PFSK-1 (cell line): ENCODE measurements at regions not wholly inside any gene's neighbourhood (a gene's known extent, or its start where the extent isn't known, plus 50 kb on each side); places are given as distances from the start of the nearest gene placed in this dataset.

Source experiments
- FOXP2 ChIP-seq: optimal IDR thresholded peaks from 2 replicates; pipeline ENCODE3; 2011; ENCODE audit warnings: borderline replicate concordance, control low read depth, inconsistent platforms; ENCODE audit not compliant: insufficient read depth; ENCODE audit errors: extremely low read length, extremely low read depth
- POLR2AphosphoS5 ChIP-seq: IDR thresholded peaks from 2 replicates; pipeline ENCODE4 v1.6.1; 2012; ENCODE audit warnings: low read depth, mild to moderate bottlenecking, control low read depth, low read length, moderate library complexity
- REST ChIP-seq, 2 experiments: IDR thresholded peaks; 2 replicates each; pipeline versions ENCODE4 v1.6.1 to v1.8.0; 2011 to 2012; ENCODE audit warnings: low read depth in 2 of 2, low read length in 2 of 2, control low read depth in 1 of 2, inconsistent platforms in 1 of 2, mild to moderate bottlenecking in 1 of 2, moderate library complexity in 1 of 2; ENCODE audit not compliant: insufficient read depth in 1 of 2
- SIN3A ChIP-seq: IDR thresholded peaks from 2 replicates; pipeline ENCODE4 v1.6.1; 2012; ENCODE audit warnings: mild to moderate bottlenecking, low read length, moderate library complexity, borderline replicate concordance; ENCODE audit not compliant: insufficient read depth
- TAF1 ChIP-seq: IDR thresholded peaks from 2 replicates; pipeline ENCODE4 v1.6.1; 2012; ENCODE audit warnings: low read length, control low read depth, borderline replicate concordance; ENCODE audit not compliant: insufficient read depth

GRCh38 chr13:78485803-78486202 is 117.5 kb downstream of the POU4F1 start:
- no peak for TF ChIP-seq POLR2AphosphoS5
- no peak for TF ChIP-seq REST (IDR thresholded peaks at IDR 0.05; ENCODE audit: insufficient read depth in 1 of 2, low read depth in 2 of 2, low read length in 2 of 2)
- no peak for TF ChIP-seq SIN3A
- TF ChIP-seq TAF1: no peak
- TF ChIP-seq FOXP2: no peak
